Muscle of arm (tissue), 1 donor: ENCODE measurements at regions not wholly inside any gene's neighbourhood (a gene's known extent, or its start where the extent isn't known, plus 50 kb on each side); places are given as distances from the start of the nearest gene placed in this dataset.
A peak's percentile ranks its signal among the peaks of the same experiment; 100 is the strongest.
"Not testable (repeated sequence)": the region's sequence is repeated elsewhere in the genome, so short reads cannot be mapped to it uniquely, and the experiment has no call there.

ENCODE experiments used
- DNase-seq: peaks from one replicate; pipeline ENCODE4 v3.0.0-alpha.2; 2013

DNA sequence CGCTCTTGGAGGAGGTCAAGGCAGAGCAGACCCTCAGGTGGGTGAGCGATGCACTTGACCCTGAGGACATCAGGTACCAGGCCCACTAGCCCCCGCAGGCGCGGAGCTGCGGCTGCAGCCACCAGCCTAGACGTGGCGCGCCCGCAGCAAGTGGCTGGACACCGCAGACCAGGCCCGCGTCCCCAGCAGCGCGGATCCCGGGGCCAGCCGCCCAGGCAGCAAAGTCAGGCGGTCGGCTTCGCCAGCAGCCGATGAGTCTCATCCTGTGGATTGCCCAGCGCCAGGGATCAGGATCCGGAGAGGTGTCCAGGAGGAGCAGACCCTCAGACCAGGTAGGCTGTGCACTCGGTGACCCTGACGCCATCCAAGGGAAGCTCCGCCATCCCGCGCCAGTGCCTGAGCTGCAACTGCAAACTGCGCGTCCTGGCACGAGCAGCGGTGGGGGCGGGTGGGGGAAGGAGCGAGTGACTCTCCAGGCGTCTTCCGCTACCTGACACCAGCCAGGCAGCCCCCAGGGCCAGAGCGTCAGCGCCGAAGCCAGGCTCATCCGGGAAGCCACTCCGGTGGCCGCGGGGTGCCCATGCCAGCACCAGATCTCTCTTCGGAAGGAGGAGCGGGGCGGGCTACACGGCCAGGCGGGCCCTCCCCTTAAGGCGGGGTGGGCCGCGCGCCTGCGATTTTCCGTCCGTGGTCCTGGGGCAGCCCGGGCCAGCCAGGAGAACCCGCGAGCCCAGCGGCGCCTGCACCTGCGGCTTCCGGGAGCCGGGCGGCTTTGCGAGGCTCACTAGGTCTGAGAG lies 92.6 kb upstream of the THOC3 start:
- DNase-seq = not testable (repeated sequence)

GRCh38 chr5:176061269-176061622 lies 93.1 kb upstream of the THOC3 start:
- DNase-seq = not testable (repeated sequence)

GRCh38 chr5:176061660-176062059 lies 93.5 kb upstream of the THOC3 start:
- DNase-seq = not testable (repeated sequence)

DNA sequence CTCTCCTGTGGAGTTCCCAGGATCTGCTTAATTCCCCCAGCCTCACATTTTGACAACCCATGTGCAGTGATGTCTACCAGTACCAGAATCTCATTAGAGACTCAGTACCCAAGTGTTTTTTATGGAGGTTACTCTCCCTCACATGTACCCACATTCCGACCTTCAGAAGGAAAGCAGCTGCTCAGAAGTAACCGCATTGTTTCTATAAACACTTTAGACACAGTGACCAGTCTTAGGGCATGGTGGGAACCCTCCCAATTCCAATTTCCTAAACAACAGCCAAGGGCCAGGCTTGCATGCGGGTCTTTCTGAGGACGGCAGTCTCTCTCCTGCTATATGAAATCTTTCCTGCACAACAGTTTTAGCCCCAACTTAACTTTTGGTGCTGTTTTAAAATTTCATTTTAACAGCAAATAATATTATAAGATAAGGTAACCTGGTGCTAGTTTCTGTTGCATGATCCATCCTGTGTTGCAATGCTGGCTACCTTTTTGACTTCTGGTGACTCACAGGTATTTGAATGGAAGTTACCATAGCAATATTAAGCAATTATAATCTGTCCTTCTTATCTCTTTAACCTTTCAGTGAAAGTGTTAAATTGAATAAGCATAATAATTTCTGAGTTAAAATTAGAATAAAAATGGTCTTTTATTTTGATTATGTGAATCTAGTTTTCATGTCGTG lies 98.3 kb upstream of the THOC3 start:
- DNase-seq = not testable (repeated sequence)

DNA sequence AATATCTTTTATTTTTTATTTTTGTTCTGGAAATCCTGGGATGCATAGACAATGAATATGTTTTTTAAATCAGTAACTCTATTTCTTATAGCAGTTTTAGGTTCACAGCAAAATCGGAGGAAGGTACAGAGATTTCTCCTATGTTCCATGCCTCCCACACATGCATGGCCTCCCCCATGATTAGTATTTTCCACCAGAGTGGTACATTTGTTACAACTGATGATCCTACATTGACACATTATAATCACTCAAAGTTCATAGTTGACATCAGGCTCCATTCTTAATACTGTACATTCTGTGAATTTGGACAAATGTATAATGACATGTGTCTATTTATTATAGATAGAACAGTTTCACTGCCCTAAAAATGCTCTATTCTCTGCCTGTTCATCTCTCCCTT lies 99.0 kb upstream of the THOC3 start:
- DNase-seq = not testable (repeated sequence)

- not testable (repeated sequence) for DNase-seq
Measured at GRCh38 chr5:176067948-176068347, 99.8 kb upstream of the THOC3 start.

DNA sequence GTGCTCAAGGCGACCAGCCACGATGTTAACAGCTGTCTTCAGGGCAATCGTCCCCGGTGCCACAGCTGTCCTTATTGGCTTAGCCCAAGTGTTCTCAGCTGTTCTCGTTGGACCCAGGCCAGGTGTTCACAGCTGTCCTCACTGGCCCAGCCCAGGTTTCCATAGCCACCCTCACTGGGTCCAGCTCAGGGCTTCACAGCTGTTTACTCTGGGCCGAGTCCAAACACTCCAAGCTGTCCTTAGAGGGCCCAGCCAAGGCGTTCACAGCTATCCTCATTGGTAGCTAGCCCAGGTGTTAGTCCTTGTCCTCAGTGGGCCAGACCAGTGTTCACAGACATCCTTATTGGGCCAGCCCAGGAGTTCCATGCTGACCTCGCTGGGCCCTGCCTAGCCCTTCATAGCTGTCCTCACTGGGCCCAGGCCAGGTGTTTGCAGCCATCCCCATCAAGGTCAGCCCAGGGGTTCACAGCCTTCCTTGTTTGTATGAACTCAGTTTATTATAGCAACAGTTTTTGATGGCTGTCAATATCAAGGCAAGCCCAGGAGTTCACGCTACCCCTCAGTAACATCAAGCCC lies 106.0 kb upstream of the THOC3 start:
- peak; percentile 0 for DNase-seq

GRCh38 chr5:176083717-176084116 lies 115.6 kb upstream of the THOC3 start:
- not testable (repeated sequence) for DNase-seq

DNA sequence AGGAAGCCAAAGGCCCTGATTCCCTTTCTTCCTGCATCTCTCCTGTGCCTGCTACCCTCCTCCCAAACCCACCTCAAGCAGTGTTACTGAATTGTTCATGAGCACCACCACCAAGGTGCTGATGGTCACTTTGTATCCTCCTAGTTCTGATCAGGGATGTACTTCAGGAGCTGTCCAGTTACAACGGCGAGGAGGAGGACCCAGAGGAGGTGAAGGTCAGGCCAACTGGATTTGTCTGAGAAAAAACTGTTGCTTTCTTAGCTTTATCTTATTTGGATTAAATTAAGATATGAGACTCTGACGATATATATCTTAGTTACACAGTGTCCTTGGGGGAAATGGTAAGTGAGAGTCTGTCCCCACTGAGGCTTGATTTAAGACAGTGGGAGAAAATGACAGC lies 135.0 kb upstream of the THOC3 start:
- DNase-seq = not testable (repeated sequence)

DNA sequence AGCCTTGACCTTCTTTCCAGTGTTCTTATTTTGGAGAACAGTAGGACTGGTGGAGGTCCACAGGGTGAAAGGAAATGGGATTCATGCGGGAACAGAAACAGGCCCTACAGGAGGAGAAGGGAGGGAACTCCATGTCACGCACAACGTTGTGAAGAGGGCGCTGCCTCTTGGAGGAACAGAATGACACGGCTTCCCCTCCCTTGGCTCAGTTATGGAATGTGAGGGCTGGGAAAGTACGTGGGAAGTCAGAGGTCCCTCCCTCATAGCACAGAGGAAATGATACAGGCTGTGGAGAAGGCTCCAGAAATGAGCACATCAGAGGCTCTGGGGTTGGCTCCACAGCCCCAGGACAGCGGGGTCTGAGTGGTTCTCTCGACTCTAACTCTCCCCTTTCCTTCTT lies 125.3 kb upstream of the SIMC1 start:
- not testable (repeated sequence) for DNase-seq

DNA sequence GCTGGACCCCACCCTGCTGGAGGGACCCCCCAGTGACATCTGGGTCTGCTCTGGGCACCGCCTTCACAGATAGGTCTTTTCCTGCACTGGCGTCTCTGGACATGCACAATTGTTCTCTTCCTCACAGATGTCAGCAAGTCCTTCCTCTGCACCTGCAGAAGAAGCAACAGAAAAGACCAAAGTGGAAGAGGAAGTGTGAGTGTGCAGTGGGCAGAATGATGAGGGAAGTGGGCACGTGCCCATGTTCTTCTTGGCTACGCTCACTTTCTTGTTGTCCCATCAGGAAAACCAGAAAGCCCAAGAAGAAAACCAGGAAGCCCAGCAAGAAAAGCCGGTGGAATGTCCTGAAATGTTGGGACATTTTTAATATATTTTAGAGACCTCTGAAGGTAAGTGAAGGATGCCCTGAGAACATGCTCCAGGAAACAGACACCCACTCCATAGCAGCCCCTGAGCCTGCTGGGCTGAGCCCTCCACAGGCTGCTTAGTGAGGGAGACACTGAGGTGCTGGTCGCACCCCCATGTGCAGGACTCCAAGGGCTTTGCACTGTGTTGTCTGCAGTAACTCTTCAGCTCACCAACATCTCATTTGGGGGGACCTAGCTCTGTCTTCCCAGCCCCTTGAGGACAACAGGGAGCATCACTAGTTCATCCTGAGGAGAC lies 124.4 kb upstream of the SIMC1 start:
- not testable (repeated sequence) for DNase-seq

DNA sequence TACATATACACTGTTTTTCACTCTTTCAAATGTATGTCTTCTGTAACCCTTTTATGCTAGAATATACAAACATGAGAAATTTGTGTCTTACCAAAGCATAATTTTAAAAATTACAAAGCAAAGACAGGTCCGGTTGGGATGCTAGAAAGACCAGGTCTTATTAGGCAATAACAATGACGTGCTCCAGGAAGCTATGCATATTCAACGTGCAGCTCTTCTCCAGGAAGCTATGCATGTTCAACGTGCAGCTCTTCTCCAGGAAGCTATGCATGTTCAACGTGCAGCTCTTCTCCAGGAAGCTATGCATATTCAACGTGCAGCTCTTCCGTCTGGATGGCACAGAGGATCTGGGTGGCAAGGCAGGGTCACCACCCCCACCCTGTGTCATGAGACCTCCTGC lies 123.4 kb upstream of the SIMC1 start:
- DNase-seq = not testable (repeated sequence)

- not testable (repeated sequence) for DNase-seq
Measured at GRCh38 chr5:176117699-176118238, 120.5 kb upstream of the SIMC1 start.

DNA sequence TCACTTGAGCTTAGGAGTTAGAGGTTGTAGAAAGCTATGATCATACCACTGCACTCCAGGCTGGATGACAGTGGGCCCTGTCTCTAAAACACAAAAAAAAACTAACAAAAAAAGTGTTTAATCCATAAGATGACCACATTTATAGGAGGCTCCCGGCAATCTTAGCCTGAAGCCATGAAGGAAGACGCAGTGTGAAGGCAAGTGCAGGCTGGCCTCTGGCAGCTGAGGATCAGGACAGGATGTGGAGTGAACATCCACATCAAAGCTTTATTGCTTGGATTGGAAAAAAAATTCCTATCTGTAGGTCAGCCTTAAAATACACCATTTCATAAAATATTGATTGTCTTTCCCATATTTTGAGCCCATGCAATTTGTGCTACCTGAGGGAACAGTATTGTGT lies 115.9 kb upstream of the SIMC1 start:
- not testable (repeated sequence) for DNase-seq

- not testable (repeated sequence) for DNase-seq
Measured at GRCh38 chr5:176124120-176124519, 114.1 kb upstream of the SIMC1 start.

- no peak for DNase-seq
Measured at GRCh38 chr5:176131771-176132170, 106.5 kb upstream of the SIMC1 start.

DNA sequence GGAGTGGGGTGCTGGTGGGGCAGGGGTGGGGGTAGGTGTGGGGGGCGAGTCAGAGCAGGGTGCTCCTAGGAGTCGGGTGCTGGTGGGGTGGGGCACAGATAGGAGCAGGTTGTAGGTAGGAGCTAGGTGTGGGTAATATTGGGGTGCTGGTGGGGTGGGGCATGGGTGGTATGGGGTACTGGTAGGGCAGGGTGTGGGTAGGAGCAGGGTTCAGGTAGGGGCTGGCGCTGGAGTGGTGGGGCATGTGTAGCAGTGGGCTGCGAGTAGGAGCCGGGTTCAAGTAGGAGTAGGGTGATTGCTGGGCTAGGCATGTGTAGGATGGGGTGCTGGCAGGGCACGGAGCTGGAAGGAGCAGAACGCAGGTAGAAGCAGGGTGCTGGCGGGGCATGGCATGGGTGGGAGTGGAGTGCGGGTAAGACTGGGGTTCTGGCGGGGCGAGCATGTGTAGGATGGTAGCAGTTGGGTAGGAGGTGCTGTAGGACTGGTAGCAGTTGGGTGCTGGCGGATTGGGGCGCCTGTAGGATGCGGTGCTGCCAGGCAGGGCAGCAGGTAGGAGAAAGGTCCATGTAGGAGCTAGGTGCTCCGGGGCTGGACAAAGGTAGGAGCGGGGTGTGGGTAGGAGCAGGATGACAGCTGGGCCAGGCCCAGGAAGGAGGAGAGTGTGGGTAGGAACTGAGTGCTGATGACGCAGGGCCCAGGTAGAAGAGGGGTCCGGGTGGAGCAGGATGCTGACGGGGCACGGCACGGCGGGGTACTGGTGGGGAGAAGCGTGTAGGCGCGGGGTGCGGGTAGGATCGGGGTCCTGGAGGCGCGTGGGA lies 105.5 kb upstream of the SIMC1 start:
- DNase-seq = no peak

DNA sequence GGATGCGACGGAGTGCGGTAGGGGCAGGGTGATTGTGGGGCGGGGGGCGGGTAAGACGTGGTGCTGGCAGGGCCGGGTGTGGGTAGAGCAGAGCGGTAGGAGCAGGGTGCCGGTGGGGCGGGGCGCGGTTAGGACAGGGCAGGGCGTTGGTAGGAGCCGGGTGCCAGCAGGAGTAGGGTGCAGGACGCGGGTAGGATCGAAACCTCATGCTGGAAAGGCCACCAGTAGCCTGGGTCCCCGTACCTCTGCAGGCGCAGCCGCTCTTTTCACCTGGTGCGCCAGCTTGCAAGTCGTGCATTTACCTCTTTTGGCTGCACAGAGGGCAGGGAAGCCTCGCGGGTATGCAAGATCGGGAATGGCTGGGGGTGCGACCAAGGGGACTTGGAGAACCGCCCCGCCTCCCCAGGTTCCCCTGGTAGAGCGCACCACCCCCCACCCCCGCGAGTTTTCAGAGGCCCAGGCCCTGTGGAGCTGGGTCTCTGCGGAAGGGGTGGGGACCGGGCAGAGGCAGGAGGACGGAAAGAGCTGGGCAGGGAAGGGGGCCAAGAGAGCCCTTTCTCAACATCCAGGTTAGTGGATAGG lies 104.8 kb upstream of the SIMC1 start:
- no peak for DNase-seq

- no peak for DNase-seq
Measured at GRCh38 chr5:176133877-176134276, 104.3 kb upstream of the SIMC1 start.

- DNase-seq = no peak
Measured at GRCh38 chr5:176134529-176135223, 103.5 kb upstream of the SIMC1 start.
